B cell (primary cell): ENCODE measurements at regions not wholly inside any gene's neighbourhood (a gene's known extent, or its start where the extent isn't known, plus 50 kb on each side); places are given as distances from the start of the nearest gene placed in this dataset.

Source experiments
- ATAC-seq: fragments of 200-7000 bp; cut with Tn5 transposase; one replicate; pipeline ENCODE4 v1.10.0; 2021; ENCODE audit warnings: low read depth, mild to moderate bottlenecking, moderate number of reproducible peaks, moderate library complexity
- CTCF ChIA-PET: fragments of 350-600 bp; sonication (Branson Sonifier 250); formaldehyde crosslinking; loops from one replicate; lab custom pipeline; 2021; ENCODE audit warnings: antibody characterized with exemption, inconsistent platforms; lab: Charles Lee
- POLR2A ChIA-PET: fragments of 350-600 bp; sonication (Branson Sonifier 250); formaldehyde crosslinking; loops from one replicate; lab custom pipeline; 2021; ENCODE audit warnings: antibody characterized with exemption; lab: Charles Lee
- DNase-seq: peaks from one replicate; pipeline ENCODE4 v3.0.0; 2013
- H2AFZ ChIP-seq: 2 replicates; pipeline ENCODE4 v1.6.1; 2012; ENCODE audit warnings: mild to moderate bottlenecking, low read depth, low read length; ENCODE audit not compliant: insufficient read depth, poor library complexity, severe bottlenecking
- H3K27ac ChIP-seq, 2 donors: 1 replicate in 1 of 2; 2 replicates in 1 of 2; pipeline ENCODE4 v1.5.1; 2012 to 2013; ENCODE audit warnings: low read length in 2 of 2, mild to moderate bottlenecking in 2 of 2, moderate library complexity in 1 of 2
- H3K27me3 ChIP-seq, 4 experiments: fragments of 200-600 bp in 1 of 4; sonication (generic) in 1 of 4; replicated peaks in 1 of 4; 1 replicate in 2 of 4; 2 replicates in 2 of 4; pipeline versions ENCODE4 v1.6.1 to v1.7.0; 2013 to 2016; ENCODE audit warnings: low read length in 3 of 4, mild to moderate bottlenecking in 2 of 4, mixed read lengths in 1 of 4, moderate library complexity in 1 of 4; ENCODE audit not compliant: insufficient read depth in 4 of 4, control insufficient read depth in 3 of 4; ENCODE audit errors: control extremely low read depth in 1 of 4
- H3K36me3 ChIP-seq, 2 experiments: replicated peaks in 1 of 2; 1 replicate in 1 of 2; 2 replicates in 1 of 2; pipeline versions ENCODE4 v1.6.1 to v1.7.1; 2013; ENCODE audit warnings: low read length in 1 of 2; ENCODE audit not compliant: insufficient read depth in 2 of 2, control insufficient read depth in 1 of 2; ENCODE audit errors: control extremely low read depth in 1 of 2, extremely low read depth in 1 of 2
- H3K4me1 ChIP-seq, 2 donors: fragments of 200-600 bp in 1 of 2; sonication (generic) in 1 of 2; 1 replicate in 1 of 2; 2 replicates in 1 of 2; pipeline versions ENCODE4 v1.5.1 to v1.6.1; 2013 to 2017; ENCODE audit warnings: low read length in 2 of 2; ENCODE audit not compliant: control insufficient read depth in 2 of 2, insufficient read depth in 2 of 2
- H3K4me2 ChIP-seq: replicated peaks from 2 replicates; pipeline ENCODE3; 2012; ENCODE audit warnings: mild to moderate bottlenecking, low read depth, low read length; ENCODE audit not compliant: poor library complexity, severe bottlenecking
- H3K4me3 ChIP-seq, 5 experiments: fragments of 200-600 bp in 1 of 5; sonication (generic) in 1 of 5; 1 replicate in 3 of 5; 2 replicates in 2 of 5; pipeline versions ENCODE4 v1.5.1 to v1.7.0; 2011 to 2016; ENCODE audit warnings: low read length in 4 of 5, mild to moderate bottlenecking in 4 of 5, low read depth in 2 of 5, control low read depth in 1 of 5, moderate library complexity in 1 of 5; ENCODE audit not compliant: insufficient read depth in 1 of 5; ENCODE audit errors: control extremely low read depth in 1 of 5, extremely low read depth in 1 of 5
- H3K79me2 ChIP-seq: fragments of 200-600 bp; sonication (generic); one replicate; pipeline ENCODE4 v1.6.0; 2016; ENCODE audit warnings: low read length; ENCODE audit not compliant: control insufficient read depth, insufficient read depth
- H3K9ac ChIP-seq: fragments of 200-600 bp; sonication (generic); 2 replicates; pipeline ENCODE4 v1.6.1; 2017; ENCODE audit warnings: mild to moderate bottlenecking, low read length, moderate library complexity
- H3K9me3 ChIP-seq, 3 donors: one replicate each; pipeline versions ENCODE4 v1.6.1 to v1.7.1; 2013; ENCODE audit warnings: low read length in 2 of 3; ENCODE audit not compliant: control insufficient read depth in 2 of 3, insufficient read depth in 1 of 3; ENCODE audit errors: control extremely low read depth in 1 of 3
- H4K20me1 ChIP-seq: 2 replicates; pipeline ENCODE4 v1.6.0; 2012; ENCODE audit warnings: mild to moderate bottlenecking, low read length; ENCODE audit not compliant: insufficient read depth, control insufficient read depth, poor library complexity, severe bottlenecking
- H3K27ac Mint-ChIP-seq: one replicate; pipeline ENCODE4 v1.8.0; 2021; ENCODE audit warnings: mixed read lengths
- H3K27me3 Mint-ChIP-seq: one replicate; pipeline ENCODE4 v1.8.0; 2021; ENCODE audit warnings: mixed read lengths
- H3K4me1 Mint-ChIP-seq: one replicate; pipeline ENCODE4 v1.8.0; 2021; ENCODE audit warnings: mixed read lengths
- H3K4me3 Mint-ChIP-seq: one replicate; pipeline ENCODE4 v1.8.0; 2021; ENCODE audit warnings: mixed read lengths
- H3K9me3 Mint-ChIP-seq: one replicate; pipeline ENCODE4 v1.8.0; 2022; ENCODE audit warnings: mixed read lengths; ENCODE audit not compliant: insufficient read depth
- EZH2 ChIP-seq: IDR thresholded peaks from 2 replicates; pipeline ENCODE4 v1.6.1; 2012; ENCODE audit warnings: borderline replicate concordance, low read depth, mild to moderate bottlenecking, moderate library complexity, low read length; ENCODE audit not compliant: insufficient read depth, poor library complexity, severe bottlenecking
- WGBS: methylation state at CpG from one replicate; pipeline ENCODE4 v1.1.5; 2013; ENCODE audit warnings: missing lambda C conversion rate; ENCODE audit not compliant: insufficient coverage; 5-methylcytosine and 5-hydroxymethylcytosine counted together
- intact Hi-C: fragments of 100-400 bp; cut with micrococcal nuclease; formaldehyde crosslinking; loops from one replicate; pipeline ENCODE4 v1.10.0; 2022
- TF ChIP-seq, protein P1 (sequence below): fragments of 200-600 bp; IDR thresholded peaks from one replicate; pipeline ENCODE4 v1.8.0; 2022; ENCODE audit warnings: antibody characterized with exemption, mild to moderate bottlenecking

DNA sequence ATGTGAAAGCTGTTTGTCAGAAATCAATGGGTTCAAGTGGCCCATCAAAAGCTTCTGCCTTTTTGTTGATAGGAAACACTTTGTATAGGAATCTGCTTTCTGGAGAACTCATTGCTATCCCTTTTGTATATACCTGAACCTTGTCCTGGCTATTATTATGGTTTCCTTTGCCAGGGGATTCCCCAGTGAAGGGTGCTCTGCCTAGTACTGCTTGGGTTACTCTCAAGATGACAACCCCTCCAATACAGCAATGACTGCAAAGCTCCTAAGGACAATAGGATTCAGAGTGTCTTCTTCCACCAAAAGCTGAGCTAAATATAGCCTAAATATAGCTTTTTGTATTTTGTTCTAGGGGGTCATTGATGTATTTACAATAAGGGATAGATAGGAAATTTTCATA is 54.0 kb upstream of the PTPRK start:
- H3K4me3 ChIP-seq: no peak overlapping the region
- H3K27ac ChIP-seq: no peak overlapping the region
- H3K4me1 ChIP-seq: no peaks in the 10 kb centered on the region
- H4K20me1 ChIP-seq: no peaks in the 10 kb centered on the region
- no peak overlapping the region for H3K4me2 ChIP-seq
- intact Hi-C loops: no loop called here
- CTCF ChIA-PET: no interaction called here
- Mint-ChIP-seq H3K4me1 (no peaks in the 10 kb centered on the region), H3K27ac (no peak overlapping the region), H3K9me3 (no peaks in the 10 kb centered on the region), H3K27me3 (no peaks in the 10 kb centered on the region), H3K4me3 (no peak overlapping the region)
- no peaks in the 10 kb centered on the region for H3K9me3 ChIP-seq
- H2AFZ ChIP-seq: no peak overlapping the region
- H3K9ac ChIP-seq: no peak overlapping the region
- ATAC-seq (no peak), DNase-seq (no peak)
- no peaks in the 10 kb centered on the region for H3K27me3 ChIP-seq
- POLR2A ChIA-PET: no interaction called here
- no peaks in the 10 kb centered on the region for H3K36me3 ChIP-seq
- no peaks in the 10 kb centered on the region for H3K79me2 ChIP-seq
- no peak for TF ChIP-seq EZH2
- TF ChIP-seq, protein P1, sequence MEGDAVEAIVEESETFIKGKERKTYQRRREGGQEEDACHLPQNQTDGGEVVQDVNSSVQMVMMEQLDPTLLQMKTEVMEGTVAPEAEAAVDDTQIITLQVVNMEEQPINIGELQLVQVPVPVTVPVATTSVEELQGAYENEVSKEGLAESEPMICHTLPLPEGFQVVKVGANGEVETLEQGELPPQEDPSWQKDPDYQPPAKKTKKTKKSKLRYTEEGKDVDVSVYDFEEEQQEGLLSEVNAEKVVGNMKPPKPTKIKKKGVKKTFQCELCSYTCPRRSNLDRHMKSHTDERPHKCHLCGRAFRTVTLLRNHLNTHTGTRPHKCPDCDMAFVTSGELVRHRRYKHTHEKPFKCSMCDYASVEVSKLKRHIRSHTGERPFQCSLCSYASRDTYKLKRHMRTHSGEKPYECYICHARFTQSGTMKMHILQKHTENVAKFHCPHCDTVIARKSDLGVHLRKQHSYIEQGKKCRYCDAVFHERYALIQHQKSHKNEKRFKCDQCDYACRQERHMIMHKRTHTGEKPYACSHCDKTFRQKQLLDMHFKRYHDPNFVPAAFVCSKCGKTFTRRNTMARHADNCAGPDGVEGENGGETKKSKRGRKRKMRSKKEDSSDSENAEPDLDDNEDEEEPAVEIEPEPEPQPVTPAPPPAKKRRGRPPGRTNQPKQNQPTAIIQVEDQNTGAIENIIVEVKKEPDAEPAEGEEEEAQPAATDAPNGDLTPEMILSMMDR: no peak

DNA sequence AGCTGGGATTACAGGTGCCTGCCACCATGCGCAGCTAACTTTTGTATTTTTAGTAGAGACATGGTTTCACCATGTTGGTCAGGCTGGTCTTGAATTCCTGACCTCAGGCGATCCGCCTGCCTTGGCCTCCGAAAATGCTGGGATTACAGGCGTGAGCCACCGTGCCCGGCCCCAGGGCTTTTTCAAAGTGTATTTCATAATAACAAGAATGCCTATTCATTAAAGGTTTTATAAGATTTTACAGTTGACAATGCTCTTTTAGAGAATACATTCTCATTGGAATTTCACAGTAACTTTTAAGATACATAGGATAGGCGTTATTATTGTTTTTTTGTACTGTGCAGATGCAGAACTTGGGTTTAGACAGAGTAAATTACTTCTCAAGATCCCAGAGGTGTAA is 52.6 kb upstream of the PTPRK start:
- no peak for DNase-seq
- Histone ChIP-seq H4K20me1 (no peaks in the 10 kb centered on the region), H3K4me1 (no peaks in the 10 kb centered on the region), H3K36me3 (no peaks in the 10 kb centered on the region), H3K79me2 (no peaks in the 10 kb centered on the region), H3K9me3 (no peaks in the 10 kb centered on the region), H3K4me2 (no peak overlapping the region), H3K27me3 (no peaks in the 10 kb centered on the region), H3K9ac (no peak overlapping the region), H3K4me3 (no peak overlapping the region), H3K27ac (no peak overlapping the region), H2AFZ (no peak overlapping the region)
- H3K27me3 Mint-ChIP-seq: no peaks in the 10 kb centered on the region
- no peak overlapping the region for H3K27ac Mint-ChIP-seq
- H3K9me3 Mint-ChIP-seq: no peaks in the 10 kb centered on the region
- no peak for TF ChIP-seq EZH2
- H3K4me3 Mint-ChIP-seq: no peak overlapping the region
- ChIA-PET CTCF (no interaction called here), POLR2A (no interaction called here)
- no peak for ATAC-seq
- WGBS: 100% methylated on average over 1 of the region's 8 CpGs
- H3K4me1 Mint-ChIP-seq: no peaks in the 10 kb centered on the region
- intact Hi-C loops: no loop called here
